ENCODE measurements at regions not wholly inside any gene's neighbourhood (a gene's known extent, or its start where the extent isn't known, plus 50 kb on each side); places are given as distances from the start of the nearest gene placed in this dataset.

DNA sequence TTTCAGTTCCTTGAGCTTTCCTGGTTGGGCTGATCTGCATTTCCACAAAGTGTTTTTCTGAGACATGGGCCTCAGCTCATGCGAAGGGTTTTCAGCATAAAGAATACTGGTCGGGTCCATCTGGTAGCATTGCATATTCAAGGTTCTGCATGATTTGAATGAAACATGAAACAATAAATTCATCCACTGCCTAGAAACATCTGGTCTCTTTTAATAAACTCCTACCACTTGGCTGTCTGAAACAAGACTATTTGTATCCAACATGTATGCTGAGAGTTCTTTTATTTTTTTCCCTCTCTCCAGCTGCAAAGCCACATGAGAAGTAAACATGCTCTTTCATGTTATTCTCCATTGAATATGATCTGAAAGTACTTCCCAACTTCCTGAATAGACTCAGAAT, 314.9 kb upstream of the SOX11 start:
- CTCF ChIA-PET, result interaction anchor here (1.1 kb wide), 1 partner anchor 12 kb away, joined by 3 read pairs; no protein-coding TSS in a partner anchor
- H3K9me3 Mint-ChIP-seq (ENCODE audit: unreplicated experiment), result no peaks in the 10 kb centered on the region

DNA sequence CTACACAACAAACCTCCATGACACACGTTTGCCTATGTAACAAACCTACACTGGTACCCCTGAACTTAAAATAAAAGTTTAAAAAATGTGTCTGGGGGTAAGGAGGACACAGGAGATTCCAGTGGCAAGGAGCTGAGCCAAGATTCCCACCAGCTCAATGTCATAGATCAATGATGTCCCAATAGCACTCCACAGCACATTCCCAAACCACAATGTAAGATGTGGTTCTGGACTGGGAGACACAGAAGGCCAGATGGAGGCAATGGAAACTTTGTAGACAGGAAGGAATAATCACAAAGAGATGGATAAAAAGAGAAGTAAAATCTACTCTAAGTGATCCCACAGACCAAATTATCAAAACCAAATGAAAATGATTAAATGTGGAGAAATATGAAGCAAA, 312.4 kb upstream of the SOX11 start:
- BruUV-seq (replicated peaks), result no TSS peak
- H3K36me3 Mint-ChIP-seq (ENCODE audit: insufficient read depth, unreplicated experiment), result no peaks in the 10 kb centered on the region
- no peaks in the 10 kb centered on the region for H3K27me3 ChIP-seq (replicated peaks; ENCODE audit: control insufficient read depth, insufficient read depth, low read length)

More for the DNA sequence above, 314.9 kb upstream of the SOX11 start:
- no peaks in the 10 kb centered on the region for H3K4me1 Mint-ChIP-seq (ENCODE audit: low read depth, unreplicated experiment)
- BruUV-seq (replicated peaks), result no TSS peak
- no peaks in the 10 kb centered on the region for H3K27me3 ChIP-seq (replicated peaks; ENCODE audit: control insufficient read depth, insufficient read depth, low read length)
- TF ChIP-seq CTCF (IDR thresholded peaks at IDR 0.05; ENCODE audit: insufficient read depth in 1 of 2, low read depth in 1 of 2, low read length in 1 of 2, severe bottlenecking in 1 of 2, unreplicated experiment in 1 of 2), result no peak
- DNase-seq, result no peak
- H3K27me3 Mint-ChIP-seq (ENCODE audit: insufficient read depth, unreplicated experiment), result peaks cover 3% of the 10 kb centered on the region
- H3K4me3 ChIP-seq (ENCODE audit: low read depth, low read length), result no peak overlapping the region
- H3K36me3 Mint-ChIP-seq (ENCODE audit: insufficient read depth, unreplicated experiment), result no peaks in the 10 kb centered on the region
- POLR2A ChIA-PET, result no interaction called here
- no peak overlapping the region for H3K4me3 Mint-ChIP-seq (ENCODE audit: unreplicated experiment)
- intact Hi-C loops (cut with micrococcal nuclease; ENCODE audit: unreplicated experiment), result no loop called here
- no peaks in the 10 kb centered on the region for H3K4me1 ChIP-seq
- no peaks in the 10 kb centered on the region for H3K36me3 ChIP-seq (ENCODE audit: control insufficient read depth, insufficient read depth, low read length)
- no peaks in the 10 kb centered on the region; the same call in none of the 2 replicates for H3K9me3 ChIP-seq
- no peak overlapping the region for H3K27ac Mint-ChIP-seq (ENCODE audit: unreplicated experiment)

GRCh38 chr2:5385596-5385995, 306.6 kb upstream of the SOX11 start:
- POLR2A ChIA-PET, result no interaction called here

More for the DNA sequence above, 312.4 kb upstream of the SOX11 start:
- Mint-ChIP-seq H3K27ac (ENCODE audit: unreplicated experiment) (no peak overlapping the region), H3K4me3 (ENCODE audit: unreplicated experiment) (no peak overlapping the region), H3K4me1 (ENCODE audit: low read depth, unreplicated experiment) (no peaks in the 10 kb centered on the region), H3K9me3 (ENCODE audit: unreplicated experiment) (no peaks in the 10 kb centered on the region), H3K27me3 (ENCODE audit: insufficient read depth, unreplicated experiment) (peaks cover 3% of the 10 kb centered on the region)
- Histone ChIP-seq H3K4me3 (ENCODE audit: low read depth, low read length) (no peak overlapping the region), H3K36me3 (ENCODE audit: control insufficient read depth, insufficient read depth, low read length) (no peaks in the 10 kb centered on the region), H3K4me1 (no peaks in the 10 kb centered on the region), H3K9me3 (no peaks in the 10 kb centered on the region; the same call in none of the 2 replicates)
- POLR2A ChIA-PET, result no interaction called here
- no peak for TF ChIP-seq CTCF (IDR thresholded peaks at IDR 0.05; ENCODE audit: insufficient read depth in 1 of 2, low read depth in 1 of 2, low read length in 1 of 2, severe bottlenecking in 1 of 2, unreplicated experiment in 1 of 2)
- CTCF ChIA-PET, result no interaction called here
- intact Hi-C loops (cut with micrococcal nuclease; ENCODE audit: unreplicated experiment), result no loop called here
- DNase-seq, result no peak

More at GRCh38 chr2:5385596-5385995, 306.6 kb upstream of the SOX11 start:
- intact Hi-C loops (cut with micrococcal nuclease; ENCODE audit: unreplicated experiment), result no loop called here
- no peak for DNase-seq
- H3K36me3 ChIP-seq (ENCODE audit: control insufficient read depth, insufficient read depth, low read length), result no peaks in the 10 kb centered on the region
- H3K4me3 Mint-ChIP-seq (ENCODE audit: unreplicated experiment), result no peak overlapping the region
- no peaks in the 10 kb centered on the region for H3K4me1 ChIP-seq
- H3K27me3 ChIP-seq (replicated peaks; ENCODE audit: control insufficient read depth, insufficient read depth, low read length), result no peaks in the 10 kb centered on the region
- H3K27me3 Mint-ChIP-seq (ENCODE audit: insufficient read depth, unreplicated experiment), result no peaks in the 10 kb centered on the region
- no peaks in the 10 kb centered on the region for H3K9me3 Mint-ChIP-seq (ENCODE audit: unreplicated experiment)
- no peaks in the 10 kb centered on the region; the same call in 1 of the 2 replicates for H3K9me3 ChIP-seq
- H3K27ac Mint-ChIP-seq (ENCODE audit: unreplicated experiment), result no peak overlapping the region
- no TSS peak for BruUV-seq (replicated peaks)
- no peak for TF ChIP-seq CTCF (IDR thresholded peaks at IDR 0.05; ENCODE audit: insufficient read depth in 1 of 2, low read depth in 1 of 2, low read length in 1 of 2, severe bottlenecking in 1 of 2, unreplicated experiment in 1 of 2)
- no peaks in the 10 kb centered on the region for H3K36me3 Mint-ChIP-seq (ENCODE audit: insufficient read depth, unreplicated experiment)
- CTCF ChIA-PET, result no interaction called here
- no peak overlapping the region for H3K4me3 ChIP-seq (ENCODE audit: low read depth, low read length)
- H3K4me1 Mint-ChIP-seq (ENCODE audit: low read depth, unreplicated experiment), result no peaks in the 10 kb centered on the region

Data from Caco-2 (cell line).